Osteocyte (in vitro differentiated cells): ENCODE measurements at regions not wholly inside any gene's neighbourhood (a gene's known extent, or its start where the extent isn't known, plus 50 kb on each side); places are given as distances from the start of the nearest gene placed in this dataset.
"Not testable (repeated sequence)": the region's sequence is repeated elsewhere in the genome, so short reads cannot be mapped to it uniquely, and the experiment has no call there.

Experiments used
- DNase-seq: peaks from one replicate; pipeline ENCODE4 v3.0.0; 2021; ENCODE audit warnings: mixed read lengths; ENCODE audit not compliant: unreplicated experiment; ENCODE audit errors: extremely low spot score
- H3K27ac Mint-ChIP-seq: one replicate; pipeline ENCODE4 v1.8.0; 2021; ENCODE audit warnings: mild to moderate bottlenecking, mixed read lengths; ENCODE audit not compliant: unreplicated experiment
- H3K27me3 Mint-ChIP-seq: one replicate; pipeline ENCODE4 v1.8.0; 2021; ENCODE audit warnings: mixed read lengths; ENCODE audit not compliant: unreplicated experiment
- H3K36me3 Mint-ChIP-seq: one replicate; pipeline ENCODE4 v1.8.0; 2021; ENCODE audit warnings: mixed read lengths; ENCODE audit not compliant: unreplicated experiment
- H3K4me1 Mint-ChIP-seq: one replicate; pipeline ENCODE4 v1.8.0; 2021; ENCODE audit warnings: mixed read lengths; ENCODE audit not compliant: unreplicated experiment
- H3K4me3 Mint-ChIP-seq: one replicate; pipeline ENCODE4 v1.8.0; 2021; ENCODE audit warnings: mild to moderate bottlenecking, moderate library complexity, mixed read lengths; ENCODE audit not compliant: unreplicated experiment
- H3K9me3 Mint-ChIP-seq: one replicate; pipeline ENCODE4 v1.8.0; 2021; ENCODE audit warnings: mixed read lengths; ENCODE audit not compliant: unreplicated experiment
- TF ChIP-seq, protein P1 (sequence below): fragments of 200-600 bp; sonication (generic); IDR thresholded peaks from 2 replicates; pipeline ENCODE4 v1.5.0; 2021; ENCODE audit warnings: antibody characterized with exemption, mild to moderate bottlenecking, moderate library complexity

DNA sequence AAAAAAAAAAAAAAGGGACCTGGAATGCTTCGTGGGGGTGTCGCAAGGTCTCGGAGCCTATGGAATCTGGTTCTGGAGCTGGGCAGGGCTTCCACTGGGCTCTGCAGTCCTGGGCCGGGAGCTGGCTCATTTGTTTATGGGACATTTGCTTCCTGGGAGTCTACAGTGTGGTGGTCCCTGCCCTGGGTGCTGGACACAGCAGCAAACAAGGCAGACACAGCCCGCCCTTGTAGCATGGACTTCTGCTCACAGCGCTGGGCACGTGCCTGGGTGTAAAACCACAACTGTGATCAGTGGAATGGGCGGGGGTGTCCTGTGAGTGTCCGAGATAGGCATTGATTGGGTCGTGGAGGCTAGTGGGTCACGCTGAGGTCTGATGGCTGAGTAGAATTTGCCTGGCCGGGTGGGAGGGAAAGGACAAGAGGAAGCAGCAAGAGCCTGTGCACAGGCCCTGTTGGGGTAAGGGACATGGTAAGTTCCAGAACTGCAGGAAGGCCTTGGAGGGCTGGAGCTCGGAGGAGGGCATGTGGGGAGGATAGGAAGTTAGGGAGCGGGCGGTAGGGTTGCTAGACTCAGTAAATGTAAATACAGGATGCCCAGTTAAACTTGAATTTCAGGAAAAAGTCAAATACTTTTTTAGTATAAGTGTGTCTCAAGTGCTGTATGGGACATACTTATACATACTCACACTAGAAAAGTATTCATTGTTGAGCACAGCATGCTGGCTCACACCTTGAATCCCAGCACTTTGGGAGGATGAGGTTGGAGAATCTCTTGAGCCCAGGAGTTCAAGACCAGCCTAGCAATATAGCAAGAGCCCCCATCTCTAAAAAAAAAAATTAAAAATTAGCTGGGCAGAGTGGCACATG lies 61.3 kb upstream of the PMEPA1 start:
- H3K27me3 Mint-ChIP-seq: no peaks in the 10 kb centered on the region
- H3K27ac Mint-ChIP-seq: no peak overlapping the region
- TF ChIP-seq, protein P1, sequence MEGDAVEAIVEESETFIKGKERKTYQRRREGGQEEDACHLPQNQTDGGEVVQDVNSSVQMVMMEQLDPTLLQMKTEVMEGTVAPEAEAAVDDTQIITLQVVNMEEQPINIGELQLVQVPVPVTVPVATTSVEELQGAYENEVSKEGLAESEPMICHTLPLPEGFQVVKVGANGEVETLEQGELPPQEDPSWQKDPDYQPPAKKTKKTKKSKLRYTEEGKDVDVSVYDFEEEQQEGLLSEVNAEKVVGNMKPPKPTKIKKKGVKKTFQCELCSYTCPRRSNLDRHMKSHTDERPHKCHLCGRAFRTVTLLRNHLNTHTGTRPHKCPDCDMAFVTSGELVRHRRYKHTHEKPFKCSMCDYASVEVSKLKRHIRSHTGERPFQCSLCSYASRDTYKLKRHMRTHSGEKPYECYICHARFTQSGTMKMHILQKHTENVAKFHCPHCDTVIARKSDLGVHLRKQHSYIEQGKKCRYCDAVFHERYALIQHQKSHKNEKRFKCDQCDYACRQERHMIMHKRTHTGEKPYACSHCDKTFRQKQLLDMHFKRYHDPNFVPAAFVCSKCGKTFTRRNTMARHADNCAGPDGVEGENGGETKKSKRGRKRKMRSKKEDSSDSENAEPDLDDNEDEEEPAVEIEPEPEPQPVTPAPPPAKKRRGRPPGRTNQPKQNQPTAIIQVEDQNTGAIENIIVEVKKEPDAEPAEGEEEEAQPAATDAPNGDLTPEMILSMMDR: no peak
- DNase-seq: no peak
- H3K4me1 Mint-ChIP-seq: peaks cover 45% of the 10 kb centered on the region
- H3K4me3 Mint-ChIP-seq: no peak overlapping the region
- H3K9me3 Mint-ChIP-seq: no peaks in the 10 kb centered on the region
- H3K36me3 Mint-ChIP-seq: no peaks in the 10 kb centered on the region

- not testable (repeated sequence) for H3K4me3 Mint-ChIP-seq, H3K27ac Mint-ChIP-seq, H3K27me3 Mint-ChIP-seq, H3K36me3 Mint-ChIP-seq, DNase-seq, H3K9me3 Mint-ChIP-seq
- H3K4me1 Mint-ChIP-seq: peaks cover 45% of the 10 kb centered on the region
Measured at GRCh38 chr20:57770401-57770800, 60.6 kb upstream of the PMEPA1 start.

DNA sequence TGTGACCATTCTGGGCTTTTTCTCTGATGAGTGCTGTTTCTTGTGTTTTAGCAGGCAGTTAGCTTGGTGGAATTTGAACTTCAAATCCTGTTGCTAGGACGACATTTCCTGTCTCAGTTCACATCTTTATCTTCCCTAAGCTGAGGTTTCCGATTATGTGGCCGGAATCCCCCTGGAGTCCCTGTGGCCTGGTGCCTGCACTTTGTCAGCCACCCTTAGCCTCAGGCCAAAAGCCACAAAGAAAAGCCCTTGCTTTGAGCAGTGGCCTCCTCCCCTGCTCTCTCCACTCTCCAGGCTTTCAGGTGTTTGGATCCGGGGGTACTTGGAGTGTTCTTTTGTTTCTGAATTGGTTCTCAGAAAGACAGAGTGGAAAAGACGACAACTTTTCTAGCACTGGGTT lies 59.9 kb upstream of the PMEPA1 start:
- Mint-ChIP-seq H3K9me3 (no peaks in the 10 kb centered on the region), H3K36me3 (no peaks in the 10 kb centered on the region), H3K27me3 (no peaks in the 10 kb centered on the region), H3K27ac (no peak overlapping the region), H3K4me3 (no peak overlapping the region), H3K4me1 (peaks cover 45% of the 10 kb centered on the region)
- DNase-seq: no peak
- TF ChIP-seq, protein P1: no peak

GRCh38 chr20:57768519-57768918 lies 58.7 kb upstream of the PMEPA1 start:
- peaks cover 42% of the 10 kb centered on the region for H3K4me1 Mint-ChIP-seq
- peaks cover 3% of the 10 kb centered on the region for H3K36me3 Mint-ChIP-seq
- DNase-seq: no peak
- H3K9me3 Mint-ChIP-seq: peaks cover 4% of the 10 kb centered on the region
- no peak overlapping the region for H3K4me3 Mint-ChIP-seq
- H3K27ac Mint-ChIP-seq: no peak overlapping the region
- TF ChIP-seq, protein P1: no peak
- no peaks in the 10 kb centered on the region for H3K27me3 Mint-ChIP-seq

GRCh38 chr20:57767441-57767840 lies 57.6 kb upstream of the PMEPA1 start:
- TF ChIP-seq, protein P1: no peak
- H3K9me3 Mint-ChIP-seq: peaks cover 4% of the 10 kb centered on the region
- H3K4me1 Mint-ChIP-seq: peaks cover 31% of the 10 kb centered on the region

More at GRCh38 chr20:57767441-57767840, 57.6 kb upstream of the PMEPA1 start:
- no peak for DNase-seq
- no peaks in the 10 kb centered on the region for H3K27me3 Mint-ChIP-seq
- peaks cover 3% of the 10 kb centered on the region for H3K36me3 Mint-ChIP-seq
- no peak overlapping the region for H3K4me3 Mint-ChIP-seq
- H3K27ac Mint-ChIP-seq: no peak overlapping the region
